T-helper 1 cell treated with Interleukin-12 subunit alpha and Interleukin-12 subunit beta and Interleukin-4 antibody, amounts not matched to agents 30 ng/mL and 1 ng/mL, for 36 hours (primary cell): ENCODE measurements at regions not wholly inside any gene's neighbourhood (a gene's known extent, or its start where the extent isn't known, plus 50 kb on each side); places are given as distances from the start of the nearest gene placed in this dataset.
"Not testable (repeated sequence)": the region's sequence is repeated elsewhere in the genome, so short reads cannot be mapped to it uniquely, and the experiment has no call there.

ENCODE experiments used
- intact Hi-C: fragments of 100-400 bp; cut with micrococcal nuclease; formaldehyde crosslinking; loops from one replicate; pipeline ENCODE4 v1.15.1; 2024

- intact Hi-C loops, result no loop called here
Measured at GRCh38 chr3:146382386-146382785, 87.0 kb downstream of the PLSCR2 start.

DNA sequence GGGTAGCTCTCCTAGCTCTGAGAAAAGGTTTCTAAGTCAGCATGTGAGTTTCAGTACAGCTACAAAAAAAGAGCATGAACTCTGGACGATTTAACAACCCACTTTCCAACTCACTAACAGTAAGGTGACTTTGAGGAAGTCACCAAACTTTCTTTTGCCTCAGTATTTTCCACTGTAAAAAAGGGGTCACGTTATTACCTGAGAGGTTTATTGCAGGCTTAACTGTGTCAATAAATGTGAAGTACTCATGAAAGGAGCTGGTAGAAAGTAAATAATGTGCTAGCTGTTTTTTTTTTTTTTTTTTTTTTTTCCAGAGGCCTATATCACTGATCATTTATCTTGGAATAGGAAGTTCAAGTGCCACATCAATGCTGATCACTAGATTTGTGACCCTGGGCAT is 89.3 kb downstream of the PLSCR2 start:
- intact Hi-C loops, result no loop called here

DNA sequence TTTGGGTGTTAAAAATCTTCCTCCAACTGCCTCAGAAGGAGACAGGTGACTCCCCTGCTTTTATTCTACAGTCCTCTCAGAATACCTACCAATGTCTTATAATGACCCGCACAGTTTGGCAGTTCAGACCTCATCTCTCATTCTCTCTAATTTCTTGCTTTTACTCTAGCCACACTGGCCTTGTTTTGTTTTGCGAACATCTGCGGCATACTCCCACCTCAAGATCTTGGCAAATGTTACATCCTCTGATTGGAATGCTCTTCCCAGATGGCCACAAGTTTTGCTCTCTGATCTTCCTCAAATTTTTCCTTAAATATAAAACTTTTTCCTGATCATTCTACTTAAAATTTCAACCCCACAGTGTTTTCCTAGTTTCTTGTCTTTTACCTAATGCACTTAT is 94.1 kb downstream of the PLSCR2 start:
- intact Hi-C loops, result no loop called here

DNA sequence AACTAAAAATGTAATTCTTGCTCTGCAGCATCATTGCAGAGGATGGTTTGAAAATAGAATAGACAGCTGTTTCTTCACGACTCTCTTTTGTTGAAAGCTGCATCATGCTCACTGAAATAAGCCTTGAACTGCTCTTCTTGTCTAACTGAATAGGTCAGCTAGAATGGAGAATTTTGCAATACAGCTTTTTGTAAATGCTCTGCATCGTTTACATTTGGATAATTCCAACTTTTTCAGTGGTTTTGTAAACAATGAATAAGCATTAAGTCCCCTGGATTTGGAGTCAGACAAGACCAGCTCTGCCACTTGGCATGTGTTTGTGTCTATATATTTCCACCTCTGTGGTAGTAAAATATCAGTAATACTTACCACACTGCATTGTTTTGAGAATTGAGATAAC is 95.2 kb downstream of the PLSCR2 start:
- intact Hi-C loops, result no loop called here

GRCh38 chr3:146371902-146372301 is 97.5 kb downstream of the PLSCR2 start:
- intact Hi-C loops, result no loop called here

DNA sequence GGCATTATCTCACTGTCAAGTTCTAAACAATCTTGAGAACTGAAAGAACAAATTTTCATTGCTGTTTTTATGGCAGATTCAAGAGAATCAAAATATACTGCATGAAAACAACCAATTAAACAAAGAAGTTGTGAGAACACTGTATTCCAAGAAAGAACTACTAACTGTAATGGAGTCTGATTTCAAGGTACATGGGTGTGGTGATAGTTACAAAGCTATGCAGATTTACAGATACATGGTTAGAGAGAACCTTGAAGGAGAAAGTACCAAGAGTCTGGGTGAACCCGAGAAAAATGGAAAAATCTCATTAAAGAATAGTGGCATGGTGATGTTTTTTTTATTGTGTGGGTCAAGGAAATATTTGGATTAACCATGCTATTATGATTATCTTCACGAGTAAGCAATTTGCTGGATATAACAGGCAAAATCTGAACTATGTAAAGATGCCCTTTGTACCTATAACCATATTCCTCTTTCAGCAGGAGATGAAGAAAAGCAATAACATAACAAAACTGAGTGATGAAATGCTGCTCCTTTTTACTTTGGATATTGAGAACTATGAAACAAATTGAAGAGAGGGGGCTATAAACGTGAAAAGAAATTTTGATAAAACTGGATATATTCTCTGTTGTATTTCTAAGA is 100.4 kb downstream of the PLSCR2 start:
- intact Hi-C loops, result no loop called here

- intact Hi-C loops, result no loop called here
Measured at GRCh38 chr3:146359841-146360240, 108.9 kb upstream of the PLSCR4 start.

- intact Hi-C loops, result not testable (repeated sequence)
Measured at GRCh38 chr3:146354421-146354820, 103.5 kb upstream of the PLSCR4 start.

DNA sequence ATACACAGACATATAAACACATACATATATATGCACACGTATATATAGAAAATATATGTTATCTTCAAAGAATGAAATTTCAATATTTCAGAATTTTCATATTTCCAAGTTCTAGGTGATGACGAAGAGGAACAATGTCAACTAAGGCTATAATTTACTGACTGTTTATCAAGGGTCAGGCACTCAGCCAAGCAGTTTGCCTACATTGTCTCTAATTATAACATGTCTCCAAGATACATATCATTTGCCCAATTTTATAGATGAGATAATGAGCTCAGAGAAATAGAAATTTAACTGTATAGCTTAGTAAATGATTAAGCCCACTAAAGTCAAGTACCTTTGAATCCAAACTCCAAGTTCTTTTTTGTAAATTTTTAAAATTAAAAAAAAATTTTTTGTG is 99.9 kb upstream of the PLSCR4 start:
- intact Hi-C loops, result no loop called here

DNA sequence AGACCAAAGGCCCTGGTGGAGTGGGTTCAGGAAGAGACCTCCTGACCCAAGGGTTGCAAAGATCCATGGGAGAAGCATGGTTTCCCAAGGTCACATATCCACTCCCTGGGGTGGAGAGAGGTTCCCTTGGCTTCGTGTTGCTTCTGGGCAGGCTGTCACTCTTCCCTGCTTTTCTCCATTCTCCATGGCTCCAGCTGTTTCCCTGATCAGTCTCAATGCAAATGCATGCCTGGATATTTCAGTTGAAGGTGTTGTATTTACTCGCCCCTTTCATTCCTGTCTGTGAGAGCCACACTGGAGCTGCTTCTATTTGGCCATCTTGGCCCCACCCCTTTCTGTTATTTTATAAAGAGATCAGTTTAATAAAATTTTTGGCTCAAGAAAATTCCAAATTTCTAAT is 95.0 kb upstream of the PLSCR4 start:
- intact Hi-C loops, result no loop called here

GRCh38 chr3:146343551-146343950 is 92.6 kb upstream of the PLSCR4 start:
- intact Hi-C loops, result no loop called here

DNA sequence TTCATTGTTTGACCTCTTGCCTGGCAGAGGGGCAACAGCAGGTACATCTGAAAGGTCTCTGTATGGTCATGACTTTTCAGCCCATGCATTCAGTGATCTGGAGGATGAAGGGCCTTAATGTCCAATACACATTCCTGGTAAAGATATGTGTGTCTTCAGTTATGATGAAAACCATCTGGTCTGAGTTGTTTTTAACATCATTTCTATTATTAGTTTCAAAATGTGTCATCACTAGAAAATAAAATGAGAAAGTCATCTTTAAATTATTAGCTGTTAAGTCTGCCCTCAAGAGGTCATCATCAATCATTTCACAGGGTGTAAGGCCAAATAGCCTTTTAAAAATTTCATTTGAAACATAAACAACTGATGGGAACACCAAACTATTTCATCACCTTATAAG is 92.1 kb upstream of the PLSCR4 start:
- intact Hi-C loops, result no loop called here

DNA sequence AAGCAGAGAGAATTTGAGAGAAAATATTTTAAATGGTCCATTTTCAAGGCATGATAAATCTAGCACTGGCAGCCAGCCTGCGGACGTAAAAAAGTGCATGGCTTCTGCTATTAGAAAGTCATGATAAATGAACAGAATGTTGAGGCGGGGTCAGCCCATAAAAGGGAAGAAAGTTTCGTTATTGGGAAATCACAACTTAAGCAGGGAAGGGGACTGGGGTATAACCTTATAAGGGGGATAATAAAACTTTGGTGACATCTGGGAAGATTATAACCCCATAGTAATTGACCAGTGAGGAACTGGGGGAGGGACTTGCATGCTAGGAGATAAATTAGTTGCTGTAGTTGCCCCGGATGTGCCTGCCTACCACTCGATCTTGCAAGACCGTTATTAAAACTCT is 88.4 kb upstream of the PLSCR4 start:
- intact Hi-C loops, result no loop called here

DNA sequence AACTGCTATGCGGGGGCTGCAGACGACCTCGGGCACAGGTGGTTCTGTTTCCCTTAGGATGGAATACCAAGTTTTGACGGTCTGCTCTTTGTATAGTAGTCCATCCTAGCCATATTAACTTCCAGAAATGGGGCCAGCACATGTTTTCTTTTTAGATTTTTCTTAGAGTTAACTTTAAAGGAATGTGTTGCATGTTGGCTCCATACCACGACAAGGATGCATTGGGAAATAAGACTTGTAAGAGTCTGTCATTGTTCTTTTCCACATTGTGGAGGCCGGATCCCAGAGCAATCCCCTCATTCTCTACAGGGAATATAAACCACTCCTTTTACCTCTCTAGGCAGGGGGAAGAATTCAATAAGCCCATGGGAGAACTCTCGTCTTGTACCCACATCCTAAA is 87.1 kb upstream of the PLSCR4 start:
- intact Hi-C loops, result no loop called here

DNA sequence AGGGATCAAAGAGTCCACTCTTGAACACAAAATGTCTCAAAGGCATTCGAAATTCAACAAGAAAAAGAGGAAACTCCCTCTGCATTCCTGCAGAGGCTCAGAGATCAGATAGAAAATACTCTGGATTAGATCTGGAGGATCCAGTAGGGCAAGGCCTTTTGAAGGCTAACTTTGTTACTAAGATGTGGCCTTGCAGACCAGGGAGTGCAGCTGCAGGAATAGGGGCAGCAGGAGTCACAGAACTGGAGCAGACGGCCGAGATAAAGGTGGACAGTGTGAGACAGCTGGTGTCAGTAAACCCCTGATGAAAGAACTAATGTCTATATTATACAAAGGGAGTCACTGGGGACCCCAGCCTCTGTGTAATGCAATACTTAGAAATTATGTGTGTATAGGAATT is 84.5 kb upstream of the PLSCR4 start:
- intact Hi-C loops, result no loop called here

- intact Hi-C loops, result no loop called here
Measured at GRCh38 chr3:146334151-146334550, 83.2 kb upstream of the PLSCR4 start.

DNA sequence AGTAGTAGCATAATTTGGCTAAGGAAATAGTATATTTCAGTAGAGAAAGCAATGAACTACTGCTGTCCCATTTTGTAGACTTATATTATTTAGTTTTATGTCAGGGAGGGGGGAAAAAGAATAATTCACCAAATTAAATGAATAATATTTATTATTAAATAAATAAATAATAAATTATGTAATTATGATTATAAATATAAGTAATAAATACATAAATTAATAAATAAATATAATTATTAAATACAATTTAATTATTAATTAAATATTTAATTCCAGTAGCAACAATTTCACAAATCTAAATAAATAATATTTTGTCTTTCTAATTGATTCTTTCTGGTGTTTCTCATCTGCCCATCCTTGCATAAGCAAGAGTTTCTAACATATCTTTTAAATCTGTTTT is 81.1 kb upstream of the PLSCR4 start:
- intact Hi-C loops, result no loop called here

GRCh38 chr3:146326875-146327543 is 76.1 kb upstream of the PLSCR4 start:
- intact Hi-C loops, result loop anchor here (1.0 kb wide), 2 partner anchors 108 to 250 kb away; no protein-coding TSS in a partner anchor

DNA sequence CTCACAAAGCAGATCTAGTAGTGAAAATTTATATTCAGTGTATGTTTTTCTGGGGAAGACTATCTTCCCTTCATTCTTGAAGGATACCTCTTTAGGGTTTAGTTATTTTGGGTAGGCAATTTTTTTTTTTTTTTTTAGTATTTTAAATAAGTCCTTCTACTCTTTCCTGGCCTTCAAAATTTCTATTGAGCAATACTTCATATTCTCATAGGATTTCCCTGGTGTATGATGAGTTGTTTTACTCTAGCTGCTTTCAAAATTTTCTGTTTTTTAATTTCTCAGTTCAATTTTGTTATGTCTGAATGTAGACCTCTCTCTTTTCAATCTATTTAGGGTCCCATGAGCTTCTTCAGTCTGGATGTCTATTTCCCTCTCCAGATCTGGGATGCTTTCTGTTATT is 74.3 kb upstream of the PLSCR4 start:
- intact Hi-C loops, result no loop called here

- intact Hi-C loops, result no loop called here
Measured at GRCh38 chr3:146322216-146322817, 71.4 kb upstream of the PLSCR4 start.

GRCh38 chr3:146314871-146315270 is 64.0 kb upstream of the PLSCR4 start:
- intact Hi-C loops, result no loop called here

DNA sequence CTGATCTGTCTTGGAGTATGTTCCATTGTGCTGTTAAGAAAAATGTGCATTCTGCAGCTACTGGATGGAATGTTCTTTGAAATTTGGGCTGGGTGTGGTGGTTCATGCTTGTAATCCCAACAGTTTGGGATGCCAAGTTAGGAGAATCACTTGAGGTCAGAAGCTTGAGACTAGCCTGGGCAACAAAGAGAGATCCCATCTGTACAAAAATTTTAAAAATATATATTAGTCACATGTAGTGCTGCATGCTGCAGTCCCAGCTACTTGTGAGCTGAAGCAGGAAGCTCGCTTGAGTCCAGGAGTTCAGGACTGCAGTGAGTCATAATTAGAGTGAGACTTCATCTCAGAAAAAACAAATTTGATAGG is 62.8 kb upstream of the PLSCR4 start:
- intact Hi-C loops, result no loop called here
